DMS153 treated with DMSO at 0.1 percent for 48 hours (cell line): ENCODE measurements at regions not wholly inside any gene's neighbourhood (a gene's known extent, or its start where the extent isn't known, plus 50 kb on each side); places are given as distances from the start of the nearest gene placed in this dataset.
"Not testable (repeated sequence)": the region's sequence is repeated elsewhere in the genome, so short reads cannot be mapped to it uniquely, and the experiment has no call there.

Experiments
- DNase-seq: peaks from one replicate; lab custom pipeline; 2025; ENCODE audit not compliant: unreplicated experiment; lab: John Stamatoyannopoulos, UW

- no peak for DNase-seq
Measured at GRCh38 chr18:5721924-5722323, 173.4 kb downstream of the TMEM200C start.

GRCh38 chr18:5720132-5720531 is 175.2 kb downstream of the TMEM200C start:
- no peak for DNase-seq

- no peak for DNase-seq
Measured at GRCh38 chr18:5717256-5717655, 173.5 kb upstream of the EPB41L3 start.

GRCh38 chr18:5710676-5711075 is 166.9 kb upstream of the EPB41L3 start:
- DNase-seq, result no peak

- DNase-seq, result no peak
Measured at GRCh38 chr18:5710235-5710634, 166.4 kb upstream of the EPB41L3 start.

- DNase-seq, result no peak
Measured at GRCh38 chr18:5709476-5710095, 165.8 kb upstream of the EPB41L3 start.

GRCh38 chr18:5707586-5707985 is 163.8 kb upstream of the EPB41L3 start:
- DNase-seq, result no peak

GRCh38 chr18:5705393-5705792 is 161.6 kb upstream of the EPB41L3 start:
- no peak for DNase-seq

- no peak for DNase-seq
Measured at GRCh38 chr18:5704847-5705246, 161.1 kb upstream of the EPB41L3 start.

GRCh38 chr18:5702016-5702415 is 158.2 kb upstream of the EPB41L3 start:
- not testable (repeated sequence) for DNase-seq

- DNase-seq, result no peak
Measured at GRCh38 chr18:5693699-5694294, 150.0 kb upstream of the EPB41L3 start.

GRCh38 chr18:5678779-5679406 is 135.1 kb upstream of the EPB41L3 start:
- DNase-seq, result no peak

GRCh38 chr18:5678278-5678677 is 134.5 kb upstream of the EPB41L3 start:
- DNase-seq, result no peak

GRCh38 chr18:5673616-5674015 is 129.8 kb upstream of the EPB41L3 start:
- DNase-seq, result no peak

GRCh38 chr18:5669585-5669984 is 125.8 kb upstream of the EPB41L3 start:
- no peak for DNase-seq

GRCh38 chr18:5668087-5668715 is 124.4 kb upstream of the EPB41L3 start:
- no peak for DNase-seq

- no peak for DNase-seq
Measured at GRCh38 chr18:5667356-5667755, 123.6 kb upstream of the EPB41L3 start.

GRCh38 chr18:5662586-5663090 is 118.8 kb upstream of the EPB41L3 start:
- DNase-seq, result no peak

GRCh38 chr18:5661179-5661578 is 117.4 kb upstream of the EPB41L3 start:
- DNase-seq, result no peak

- DNase-seq, result no peak
Measured at GRCh38 chr18:5653802-5654201, 110.0 kb upstream of the EPB41L3 start.

GRCh38 chr18:5651736-5652135 is 107.9 kb upstream of the EPB41L3 start:
- no peak for DNase-seq

- DNase-seq, result no peak
Measured at GRCh38 chr18:5649439-5649838, 105.6 kb upstream of the EPB41L3 start.
